Medulla oblongata (tissue), 1 donor: ENCODE measurements at regions not wholly inside any gene's neighbourhood (a gene's known extent, or its start where the extent isn't known, plus 50 kb on each side); places are given as distances from the start of the nearest gene placed in this dataset.

Source experiments
- DNase-seq: peaks from one replicate; pipeline ENCODE4 v3.0.0-alpha.2; 2015; ENCODE audit errors: extremely low spot score

DNA sequence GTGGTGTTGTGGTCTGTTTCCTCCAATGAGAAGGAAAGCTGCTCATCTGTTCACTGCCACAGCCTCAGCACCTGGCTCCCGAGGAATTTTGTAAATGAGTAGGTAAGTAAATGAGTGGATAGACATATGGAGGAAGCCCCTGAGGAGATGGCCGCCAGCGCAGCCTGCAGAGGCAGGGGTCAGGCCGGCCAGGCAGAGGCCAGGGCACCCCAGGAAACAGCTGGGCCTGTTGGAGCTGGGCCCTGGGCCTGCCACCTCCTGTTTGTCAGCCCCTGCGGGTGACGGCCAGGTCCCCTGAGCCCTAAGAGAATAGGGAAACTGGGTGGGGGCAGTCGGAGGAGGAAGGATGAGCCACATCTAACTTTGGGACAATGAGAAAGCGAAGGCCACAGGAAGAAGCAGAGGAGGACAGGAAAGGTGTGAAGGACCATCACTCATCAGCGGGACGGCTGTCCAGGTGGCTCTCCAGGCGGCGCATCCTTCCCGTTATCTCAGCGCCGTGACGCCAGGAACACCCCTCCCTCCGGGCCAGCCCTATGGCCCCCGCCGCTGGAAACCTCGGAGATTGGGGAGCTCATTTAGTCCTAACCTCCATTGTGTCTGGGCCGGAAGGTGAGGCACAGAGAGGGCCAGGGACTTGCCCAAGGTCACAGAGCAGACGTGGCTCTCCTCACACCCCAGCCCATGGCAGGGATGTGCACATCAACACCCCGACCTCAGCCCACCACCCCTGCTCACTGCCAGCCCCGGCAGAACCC is 142.3 kb upstream of the UNC5B start:
- DNase-seq: no peak

DNA sequence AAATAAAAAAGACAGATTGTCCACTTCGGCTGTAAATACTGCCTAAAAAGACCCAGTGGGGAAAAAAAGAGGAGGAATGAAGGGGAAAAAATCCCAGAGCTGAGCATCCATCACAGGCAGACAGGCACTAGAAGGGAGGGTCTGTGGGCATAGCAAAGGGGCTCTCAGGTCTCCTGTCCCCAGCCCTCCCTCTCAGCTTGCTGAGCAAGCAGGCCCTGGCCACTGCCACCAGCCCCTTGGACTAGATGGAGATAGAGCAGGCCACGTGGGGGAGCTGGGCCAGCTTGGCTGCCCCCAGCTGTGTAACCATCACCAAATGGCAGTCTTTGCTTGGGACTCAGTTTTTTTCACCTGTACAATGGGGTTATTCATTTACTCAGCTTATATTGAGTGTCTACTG is 141.6 kb upstream of the UNC5B start:
- DNase-seq: no peak

DNA sequence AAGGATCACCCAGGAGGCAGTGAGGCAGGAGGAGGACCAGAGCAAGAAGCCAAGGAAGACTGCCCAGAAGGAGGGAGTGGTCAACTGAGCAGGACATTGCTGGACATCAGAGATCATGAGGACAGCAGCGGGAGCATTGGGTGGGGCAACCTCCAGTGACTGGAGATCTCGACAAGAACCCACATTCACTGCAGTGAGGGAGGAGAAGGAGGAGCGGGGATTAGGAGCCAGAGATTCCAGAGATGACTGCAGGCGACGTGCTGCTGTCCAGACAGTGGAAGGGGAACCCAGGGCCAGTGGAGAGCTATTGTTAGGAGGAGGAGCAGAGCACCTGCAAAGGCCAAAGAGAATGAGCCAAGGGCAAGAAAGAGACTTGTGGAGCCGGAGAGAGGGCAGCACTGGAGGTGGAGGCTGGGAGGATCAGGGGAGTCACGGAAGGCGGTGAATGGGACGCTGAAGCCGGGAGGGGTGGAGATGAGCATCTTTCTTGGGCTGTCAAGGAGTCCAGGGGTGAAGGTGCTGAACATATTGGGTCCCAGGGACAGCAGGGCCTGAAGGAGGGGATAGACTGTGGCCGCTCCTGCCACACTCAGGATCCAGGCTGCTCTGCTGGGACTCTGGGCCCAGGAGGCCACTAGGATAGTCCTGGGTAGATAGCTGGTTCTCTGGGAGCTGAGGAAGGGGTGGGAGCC is 140.1 kb upstream of the UNC5B start:
- no peak for DNase-seq

DNA sequence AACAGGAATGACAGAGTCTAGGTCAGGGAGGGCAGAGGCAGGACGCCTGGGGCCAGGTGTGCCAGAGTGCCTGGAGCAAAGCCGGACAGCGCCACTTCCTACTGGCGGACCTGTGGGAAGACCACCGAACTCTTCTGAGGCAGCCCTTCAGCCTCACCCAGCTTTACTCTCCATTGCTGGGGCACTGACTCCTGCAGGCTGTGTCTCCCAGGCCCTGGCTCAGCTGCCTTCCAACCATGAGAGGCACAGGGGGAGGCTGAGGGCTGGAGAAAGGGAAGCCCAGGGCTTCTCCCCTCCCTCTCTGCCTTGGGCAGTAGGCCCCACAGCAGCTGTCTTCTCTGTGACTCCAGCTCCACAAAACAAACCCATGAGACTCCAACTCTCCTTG is 139.6 kb upstream of the UNC5B start:
- no peak for DNase-seq

DNA sequence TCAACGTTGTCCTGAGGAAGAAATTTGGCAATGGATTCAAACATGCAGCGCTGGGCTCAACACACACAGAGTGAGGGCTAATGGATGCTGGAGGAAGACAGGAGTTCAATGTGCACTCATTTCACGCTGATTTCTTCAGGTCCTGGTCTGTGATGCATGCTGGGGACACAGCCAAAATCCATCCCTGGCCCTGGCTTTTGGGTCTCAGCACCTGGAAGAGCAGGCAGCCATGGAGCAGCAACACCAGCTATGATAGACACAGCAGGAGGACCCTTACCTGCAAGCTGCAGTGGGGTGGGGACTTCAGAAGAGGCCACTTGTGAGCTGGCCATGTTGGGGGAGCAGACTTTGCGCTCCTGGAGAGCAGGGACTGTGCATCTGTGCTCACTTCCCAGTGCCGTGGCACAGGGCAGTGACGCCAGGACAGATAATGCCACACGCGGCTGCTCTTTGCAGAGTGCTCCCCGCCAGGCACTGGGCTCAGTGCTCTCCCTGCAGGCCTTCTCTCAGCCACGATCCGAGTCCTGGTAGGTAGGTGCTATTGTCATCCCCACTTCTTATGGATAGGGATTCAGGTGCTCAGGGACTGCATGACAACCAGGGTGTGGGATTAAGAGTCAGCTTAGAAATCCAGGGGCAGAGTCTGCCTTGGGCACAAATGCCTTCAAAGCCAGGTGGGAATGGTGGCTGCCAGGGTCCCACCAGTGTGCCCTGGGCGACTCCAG is 138.8 kb upstream of the UNC5B start:
- no peak for DNase-seq

DNA sequence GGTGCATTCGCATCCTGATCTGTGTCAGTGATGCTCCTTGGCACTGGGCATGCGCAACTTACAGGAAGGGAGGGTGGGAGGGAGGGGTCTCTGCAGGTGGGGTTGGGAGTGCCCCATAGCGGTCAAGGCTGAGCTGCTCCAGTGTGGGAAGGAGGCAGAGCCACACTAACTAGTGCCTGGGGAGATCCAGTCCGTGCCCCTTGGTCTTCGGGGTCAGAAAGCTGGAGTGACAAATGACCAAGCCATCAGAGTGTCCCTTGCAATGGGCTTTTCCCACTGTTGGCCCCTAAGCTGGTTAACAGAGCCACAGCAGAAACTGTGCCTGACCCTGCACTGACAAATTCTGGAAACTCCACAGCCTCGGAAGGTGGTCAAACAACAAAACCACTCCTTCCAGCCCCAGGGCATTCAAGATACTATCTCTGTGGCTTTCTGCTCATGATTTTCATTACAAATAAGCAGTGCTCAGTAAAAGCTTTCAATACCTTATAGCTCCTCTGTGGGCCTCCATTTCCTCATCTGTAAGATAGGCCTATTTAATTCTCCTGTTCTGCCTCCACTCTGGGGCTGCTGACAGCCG is 138.1 kb upstream of the UNC5B start:
- DNase-seq: no peak

DNA sequence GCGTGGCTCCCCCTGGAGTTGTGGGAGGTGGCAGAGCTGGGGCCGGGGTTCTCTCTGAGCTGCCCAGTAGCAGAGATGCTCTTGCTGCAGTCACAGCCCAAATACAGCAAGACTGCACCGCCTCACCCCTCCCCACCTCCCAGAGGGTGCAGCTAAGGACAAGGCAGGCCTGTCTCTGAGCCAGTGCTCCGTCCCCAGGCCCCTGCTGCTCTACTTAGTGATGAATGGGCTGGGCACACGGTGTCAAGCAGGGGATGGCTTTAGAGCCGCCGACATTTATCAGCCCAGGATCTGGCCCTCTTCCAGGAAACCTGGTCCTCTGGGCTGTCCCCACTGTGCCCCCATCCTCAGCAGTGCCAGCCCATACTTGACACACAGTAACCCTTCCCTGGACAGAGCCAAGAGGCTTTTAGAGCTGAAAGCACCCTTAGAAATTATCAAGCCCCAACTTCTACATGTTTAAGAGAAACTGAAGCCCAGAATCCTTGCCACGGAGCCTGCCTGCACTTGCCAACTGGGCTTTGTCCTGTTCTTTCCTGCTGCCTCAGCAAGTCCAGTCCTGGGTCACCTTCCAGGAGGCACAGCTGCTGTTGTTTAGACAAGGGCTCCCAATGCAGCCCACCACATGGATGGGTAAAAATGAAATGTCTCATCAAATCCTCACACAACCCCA is 137.1 kb upstream of the UNC5B start:
- peak; percentile 11 for DNase-seq

DNA sequence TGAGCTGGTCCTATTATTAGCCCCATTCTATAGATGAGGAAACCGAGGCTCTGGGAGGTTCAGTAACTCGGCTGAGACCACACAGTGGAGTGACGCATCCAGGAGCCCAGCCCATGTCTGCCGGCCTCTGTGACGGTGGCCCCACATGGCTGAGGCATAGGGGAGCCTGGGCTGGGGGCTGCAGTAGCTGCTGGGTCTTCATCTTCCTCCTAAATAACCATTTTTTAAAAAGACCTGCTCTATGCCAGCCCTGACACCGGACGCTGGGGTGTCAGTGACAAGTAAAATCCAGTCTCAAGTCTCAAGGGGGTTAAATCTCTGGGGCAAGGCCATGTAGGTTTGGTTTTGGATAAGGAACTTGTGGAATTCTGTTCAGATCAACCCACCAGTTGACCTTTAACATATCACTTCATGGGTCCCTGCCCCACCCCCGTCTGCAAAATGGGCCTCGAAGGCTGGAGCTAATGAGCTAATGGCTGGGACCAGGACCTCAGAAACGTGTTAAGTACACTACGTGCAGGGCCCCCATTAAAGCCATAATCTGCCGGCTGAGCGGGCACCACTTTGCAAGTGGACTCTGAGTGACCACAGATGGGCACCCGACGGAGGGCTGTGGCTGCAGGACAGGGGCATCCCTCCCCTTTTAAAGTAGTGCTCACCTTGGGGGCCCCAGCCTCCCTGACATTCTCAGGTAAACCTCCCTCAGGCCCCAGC is 136.5 kb upstream of the UNC5B start:
- DNase-seq: no peak

DNA sequence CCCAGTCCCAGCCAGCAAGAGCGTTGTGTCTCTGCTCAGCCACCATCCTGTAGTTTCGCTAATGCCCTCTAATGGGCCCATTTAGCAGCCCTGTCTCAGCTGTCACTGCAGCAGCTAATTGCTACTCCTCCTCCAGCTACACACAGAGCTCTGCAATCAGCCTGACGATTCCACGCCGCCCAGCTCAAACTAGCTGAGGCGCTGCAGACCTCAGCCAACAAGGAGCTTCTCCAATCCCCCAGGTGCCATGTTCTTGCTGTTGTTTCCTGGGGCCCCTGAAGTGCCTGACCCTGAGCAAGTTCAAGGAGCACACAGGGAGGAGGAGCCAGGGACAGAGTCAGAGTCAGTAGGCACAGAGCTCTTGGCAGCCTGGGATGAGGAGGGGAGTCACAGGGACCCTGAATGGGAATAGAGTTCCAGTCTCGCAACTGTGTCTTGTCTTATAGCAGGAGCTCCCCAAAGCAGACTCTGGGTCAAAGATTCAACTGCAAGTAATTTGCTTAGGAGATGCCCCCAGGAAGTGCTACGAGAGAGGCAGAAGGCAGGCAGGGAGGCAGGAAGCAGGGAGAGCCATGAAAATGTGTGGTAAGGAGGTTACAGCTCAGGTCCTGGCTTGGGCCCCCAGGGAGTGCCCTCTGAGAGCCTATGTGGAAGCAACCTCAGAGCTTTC is 135.8 kb upstream of the UNC5B start:
- DNase-seq: no peak

DNA sequence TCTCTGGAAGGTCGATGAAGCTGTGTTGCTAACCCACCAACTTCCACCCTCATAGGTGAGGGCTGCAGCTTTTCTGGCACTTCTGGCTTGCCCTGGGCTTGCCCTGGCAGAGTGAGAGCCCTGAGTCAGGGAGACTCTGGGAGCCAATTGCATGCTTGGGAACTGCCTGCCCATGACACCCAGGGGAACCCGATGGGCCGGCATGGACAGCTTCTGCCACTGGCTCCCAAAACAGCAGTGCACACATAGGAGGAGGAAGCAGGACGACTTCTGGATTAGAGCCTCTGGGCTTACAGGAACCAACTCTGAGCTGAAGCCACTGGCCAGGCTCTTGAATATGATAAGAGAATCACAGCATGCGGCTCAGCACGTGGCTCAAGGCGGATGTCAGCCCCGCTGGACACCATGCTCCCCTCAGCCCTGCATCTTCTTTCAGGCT is 135.2 kb upstream of the UNC5B start:
- no peak for DNase-seq

DNA sequence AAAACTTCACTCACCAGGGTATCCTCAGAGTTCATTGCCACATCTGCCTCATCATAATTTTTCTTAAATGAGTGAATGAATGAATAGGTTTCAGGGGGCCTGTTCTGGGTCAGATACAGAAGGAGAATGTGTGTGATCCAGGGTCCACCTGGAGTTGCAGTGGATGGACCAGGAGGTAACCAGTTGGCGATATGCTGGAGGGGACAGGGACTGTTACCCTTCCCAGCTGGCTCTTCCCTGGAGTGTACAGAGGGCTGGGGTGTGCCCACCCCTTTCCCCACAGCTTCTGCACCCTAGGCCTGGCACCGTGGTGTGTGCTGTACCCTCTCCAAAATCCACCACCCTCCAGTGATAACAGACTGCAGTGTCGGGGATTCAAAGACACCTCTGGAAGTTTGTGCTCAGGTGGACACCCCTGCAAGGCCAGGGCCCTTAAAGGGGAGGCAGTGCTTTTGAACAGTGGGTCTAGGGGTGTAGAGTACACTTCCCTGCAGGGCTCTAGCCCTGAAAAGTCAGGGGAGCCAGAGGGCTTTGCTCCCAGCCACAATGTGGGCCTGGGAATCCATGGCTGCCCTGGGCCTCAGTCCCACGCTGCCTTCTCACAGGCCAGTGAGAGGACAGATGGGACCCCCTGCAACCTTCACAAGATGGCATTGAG is 134.4 kb upstream of the UNC5B start:
- no peak for DNase-seq

DNA sequence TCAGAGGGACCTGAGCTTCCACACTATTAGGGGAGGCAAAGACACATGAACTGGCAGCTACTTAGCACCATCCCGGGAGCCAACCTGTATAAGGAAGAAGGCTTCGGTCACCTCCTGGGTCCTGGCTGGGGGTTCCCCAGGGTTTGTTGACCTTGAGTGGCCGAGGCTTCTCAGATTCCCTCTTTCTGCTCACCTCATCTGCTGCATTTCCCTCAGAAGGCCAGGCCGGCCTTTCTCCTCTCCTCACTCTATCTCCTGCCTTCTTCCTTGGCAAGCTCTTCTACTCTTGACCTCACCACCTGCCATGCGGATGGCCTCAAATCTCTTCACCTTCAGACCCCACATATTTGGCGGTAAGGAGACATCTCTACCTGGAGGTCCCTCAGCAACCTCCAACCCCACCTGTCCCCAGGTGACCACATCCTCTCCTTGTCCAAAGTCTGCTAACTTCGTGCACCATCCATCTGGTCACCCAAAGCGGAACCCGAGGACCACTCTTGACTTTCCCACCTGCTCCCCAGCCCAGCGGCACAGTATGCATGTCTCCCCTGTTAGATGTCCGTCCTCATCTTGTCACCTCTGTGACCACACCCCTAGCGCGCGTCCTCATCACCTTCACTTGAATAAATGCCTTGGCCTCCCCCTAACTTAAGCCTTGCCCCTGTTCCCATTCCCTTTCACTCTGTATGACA is 133.8 kb upstream of the UNC5B start:
- DNase-seq: no peak

DNA sequence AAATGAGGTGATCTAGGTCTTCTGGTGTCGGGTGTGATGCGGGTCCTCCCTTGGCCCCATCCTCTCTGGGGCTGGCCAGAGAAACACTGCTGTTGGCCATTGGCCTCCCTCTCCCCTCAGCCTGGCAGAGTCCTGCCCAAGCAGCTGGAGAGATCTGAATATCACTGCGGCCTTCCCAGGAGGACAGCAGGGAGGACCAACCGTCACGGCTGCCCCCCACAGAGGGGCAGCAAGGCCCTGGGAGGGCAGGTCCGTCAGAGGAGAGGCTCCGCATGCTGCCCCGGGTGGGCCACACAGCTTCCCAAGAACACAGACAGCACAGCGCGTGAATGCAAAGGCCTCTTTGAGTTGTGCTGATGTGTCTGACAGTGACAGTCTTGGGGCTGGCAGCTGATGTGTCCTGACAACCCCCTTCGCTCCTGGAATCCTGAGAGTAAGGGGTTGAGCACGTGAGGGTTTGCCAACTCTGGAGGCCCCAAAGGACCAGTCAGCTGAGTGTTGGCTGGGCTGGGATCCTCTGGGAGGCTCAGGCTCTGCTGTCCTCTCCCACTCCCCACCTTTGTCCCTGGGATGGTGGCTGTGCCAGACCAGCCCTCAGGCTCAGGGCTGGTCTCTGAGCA is 132.5 kb upstream of the UNC5B start:
- DNase-seq: no peak

DNA sequence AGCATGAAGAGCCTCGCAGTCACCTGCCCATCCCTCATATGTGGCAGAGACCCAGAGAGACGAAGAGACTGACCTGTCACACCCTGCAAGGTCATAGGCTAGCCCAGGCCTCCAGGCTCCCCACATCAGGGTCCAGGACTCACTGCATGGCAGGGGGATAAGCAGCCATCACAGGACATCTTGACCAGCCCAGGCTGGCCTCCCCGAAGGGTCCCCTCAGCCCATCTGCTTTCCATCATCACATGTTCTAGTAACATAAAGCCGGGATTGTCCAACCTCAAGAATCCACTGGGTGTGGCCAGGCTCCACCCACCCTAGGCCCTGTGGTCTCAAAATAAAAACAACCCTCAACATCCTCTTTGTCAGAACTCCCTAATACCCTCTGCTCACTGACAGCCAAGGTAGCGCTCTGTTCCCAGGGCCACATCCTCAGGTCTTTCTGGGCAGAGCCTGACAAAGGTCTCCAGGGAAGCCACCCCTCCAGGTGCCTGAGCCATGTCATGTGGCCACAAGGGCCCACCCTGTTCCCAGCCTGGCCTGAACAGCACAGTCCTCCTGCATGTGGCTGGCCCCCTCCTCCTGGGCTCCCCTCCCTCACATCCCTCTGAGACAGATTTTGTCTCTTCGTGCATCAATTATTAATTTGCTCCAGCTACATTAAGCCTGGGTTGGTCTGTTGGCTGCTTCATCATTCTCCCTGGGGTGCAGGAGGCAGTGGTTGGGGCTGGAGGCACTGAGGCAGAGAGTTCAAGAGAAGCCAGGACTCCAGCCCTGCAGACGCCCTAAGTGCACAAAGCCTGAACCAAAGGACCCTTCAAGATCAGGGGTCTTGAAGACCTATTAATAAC is 131.8 kb upstream of the UNC5B start:
- DNase-seq: no peak

DNA sequence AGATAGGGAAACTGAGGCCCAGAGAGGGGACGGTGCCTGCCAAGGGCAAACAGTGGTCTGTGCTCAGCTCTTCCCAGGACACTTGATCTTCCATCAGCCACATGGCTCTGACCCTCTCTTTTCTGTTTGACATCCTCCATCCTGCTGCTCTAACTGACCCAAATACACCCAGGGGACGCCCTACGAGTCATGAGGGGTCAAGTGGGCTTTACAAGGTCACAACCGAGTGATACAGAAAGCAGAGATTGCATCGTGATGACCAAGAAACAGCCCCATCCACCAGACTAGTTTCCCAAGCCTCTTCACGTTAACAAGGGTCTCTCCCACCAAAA is 131.2 kb upstream of the UNC5B start:
- DNase-seq: no peak

DNA sequence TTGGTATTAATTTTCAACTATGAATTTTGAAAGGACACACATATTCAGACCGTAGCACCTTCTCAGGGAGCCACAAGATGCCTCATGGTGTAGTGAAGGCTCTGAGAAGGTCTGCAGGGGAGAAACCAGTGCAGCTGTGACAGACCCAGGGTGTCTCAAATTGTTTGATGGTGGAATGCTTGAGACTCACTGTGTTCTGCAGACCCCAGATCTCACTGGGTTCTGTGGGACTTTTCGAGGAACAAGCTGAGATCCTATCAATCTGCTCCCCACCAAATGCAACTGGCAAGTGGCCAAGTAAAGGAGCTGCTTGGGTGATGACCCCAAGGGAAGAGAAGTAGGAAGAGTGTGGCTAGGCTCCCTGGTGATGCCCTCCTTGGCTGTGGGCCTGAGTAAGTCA is 130.5 kb upstream of the UNC5B start:
- DNase-seq: no peak

DNA sequence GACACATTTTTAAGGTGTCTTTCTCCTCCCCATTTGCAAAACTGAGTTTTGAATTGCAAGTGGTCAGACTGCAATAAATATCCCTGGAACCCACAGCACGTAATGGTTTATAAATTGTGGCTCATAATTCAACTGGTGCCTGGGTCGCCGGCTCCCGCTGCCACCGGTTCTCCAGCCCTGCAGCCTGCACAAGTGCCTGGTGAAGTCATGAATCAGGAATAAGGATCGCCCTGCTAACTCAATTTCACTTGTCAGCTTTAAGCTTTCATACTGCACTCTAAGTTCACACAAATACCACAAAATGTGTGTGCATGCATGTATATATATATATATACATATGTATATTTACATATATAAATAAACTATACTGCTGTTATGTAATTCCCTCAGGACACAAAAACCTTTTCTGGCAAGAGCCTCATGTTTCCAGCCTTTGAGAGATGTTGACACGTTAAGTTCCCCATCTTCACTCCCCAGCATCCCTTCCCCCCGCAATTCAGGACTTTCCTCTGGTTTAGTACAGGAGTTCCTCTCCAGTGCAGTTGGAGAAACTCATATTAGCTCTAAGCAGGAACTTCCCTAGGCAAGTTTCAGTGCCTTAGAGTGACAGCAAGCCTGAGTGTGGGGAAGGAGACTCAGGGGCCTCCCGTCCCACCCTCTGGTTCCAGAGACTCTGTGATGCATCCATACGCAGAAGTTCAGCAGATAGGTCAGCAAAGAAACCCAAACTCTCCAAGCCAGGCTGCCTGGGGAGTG is 129.2 kb upstream of the UNC5B start:
- no peak for DNase-seq

DNA sequence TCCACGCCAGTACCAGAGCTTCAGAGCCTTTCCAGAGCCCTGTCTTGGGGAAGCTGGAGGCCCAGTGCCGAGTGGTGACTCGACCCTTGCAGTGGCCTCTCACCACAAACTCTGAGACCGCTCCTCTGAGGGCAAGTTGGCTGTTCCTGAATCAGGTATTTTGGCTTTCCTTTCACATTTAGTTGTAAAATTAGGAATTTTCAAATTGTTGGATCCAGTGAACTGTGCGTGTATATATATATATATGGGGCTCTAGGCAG is 128.7 kb upstream of the UNC5B start:
- no peak for DNase-seq
